ENCODE measurements at regions not wholly inside any gene's neighbourhood (a gene's known extent, or its start where the extent isn't known, plus 50 kb on each side); places are given as distances from the start of the nearest gene placed in this dataset.

GRCh38 chr5:23071682-23072081 lies 218.5 kb upstream of the CDH12 start:
- peak; percentile 8 for DNase-seq (ENCODE audit: extremely low spot score)
- TF ChIP-seq CTCF (IDR thresholded peaks at IDR 0.05; ENCODE audit: control extremely low read depth, extremely low read depth, low read depth, missing control alignments): no peak
- POLR2A ChIA-PET: no interaction called here
- CTCF ChIA-PET: no interaction called here

- TF ChIP-seq CTCF (IDR thresholded peaks at IDR 0.05; ENCODE audit: control extremely low read depth, extremely low read depth, low read depth, missing control alignments): no peak
- ChIA-PET POLR2A (no interaction called here), CTCF (no interaction called here)
- no peak for DNase-seq (ENCODE audit: extremely low spot score)
Measured at GRCh38 chr5:23064710-23065109, 211.6 kb upstream of the CDH12 start.

- DNase-seq (ENCODE audit: extremely low spot score): no peak
- ChIA-PET CTCF (no interaction called here), POLR2A (no interaction called here)
- no peak for TF ChIP-seq CTCF (IDR thresholded peaks at IDR 0.05; ENCODE audit: control extremely low read depth, extremely low read depth, low read depth, missing control alignments)
Measured at GRCh38 chr5:23053846-23054245, 200.7 kb upstream of the CDH12 start.

GRCh38 chr5:23042226-23042625 lies 189.1 kb upstream of the CDH12 start:
- ChIA-PET CTCF (interaction anchor here (1.4 to 1.8 kb wide), 3 partner anchors 11 to 14 kb away, joined by 3 read pairs; no protein-coding TSS in a partner anchor), POLR2A (no interaction called here)
- no peak for DNase-seq (ENCODE audit: extremely low spot score)
- TF ChIP-seq CTCF (IDR thresholded peaks at IDR 0.05; ENCODE audit: control extremely low read depth, extremely low read depth, low read depth, missing control alignments): no peak

GRCh38 chr5:23035555-23036090 lies 182.5 kb upstream of the CDH12 start:
- ChIA-PET CTCF (no interaction called here), POLR2A (no interaction called here)
- TF ChIP-seq CTCF (IDR thresholded peaks at IDR 0.05; ENCODE audit: control extremely low read depth, extremely low read depth, low read depth, missing control alignments): no peak
- no peak for DNase-seq (ENCODE audit: extremely low spot score)

- CTCF ChIA-PET: no interaction called here
- POLR2A ChIA-PET: no interaction called here
- no peak for DNase-seq (ENCODE audit: extremely low spot score)
- no peak for TF ChIP-seq CTCF (IDR thresholded peaks at IDR 0.05; ENCODE audit: control extremely low read depth, extremely low read depth, low read depth, missing control alignments)
Measured at GRCh38 chr5:23033864-23034263, 180.7 kb upstream of the CDH12 start.

- DNase-seq (ENCODE audit: extremely low spot score): no peak
- no peak for TF ChIP-seq CTCF (IDR thresholded peaks at IDR 0.05; ENCODE audit: control extremely low read depth, extremely low read depth, low read depth, missing control alignments)
- ChIA-PET POLR2A (no interaction called here), CTCF (no interaction called here)
Measured at GRCh38 chr5:23029290-23029689, 176.1 kb upstream of the CDH12 start.

All from GM10248 (cell line).